ENCODE measurements at regions not wholly inside any gene's neighbourhood (a gene's known extent, or its start where the extent isn't known, plus 50 kb on each side); places are given as distances from the start of the nearest gene placed in this dataset.

GRCh38 chr7:25926891-25927625 is 224.9 kb upstream of the NFE2L3 start:
- no peak for TF ChIP-seq CTCF (IDR thresholded peaks at IDR 0.05; ENCODE audit: insufficient read depth, low read length, poor library complexity, severe bottlenecking)
- H3K4me3 ChIP-seq (ENCODE audit: low read depth, low read length): no peak overlapping the region
- DNase-seq (ENCODE audit: low read depth): no peak
- peaks cover 2% of the 10 kb centered on the region for H3K27me3 ChIP-seq (ENCODE audit: control insufficient read depth, insufficient read depth, low read length)
- no peaks in the 10 kb centered on the region for H3K36me3 ChIP-seq (ENCODE audit: control insufficient read depth, insufficient read depth, low read length)

GRCh38 chr7:25927626-25927978 is 224.4 kb upstream of the NFE2L3 start:
- no peaks in the 10 kb centered on the region for H3K36me3 ChIP-seq (ENCODE audit: control insufficient read depth, insufficient read depth, low read length)
- H3K27me3 ChIP-seq (ENCODE audit: control insufficient read depth, insufficient read depth, low read length): peaks cover 2% of the 10 kb centered on the region
- no peak for DNase-seq (ENCODE audit: low read depth)
- no peak overlapping the region for H3K4me3 ChIP-seq (ENCODE audit: low read depth, low read length)
- TF ChIP-seq CTCF (IDR thresholded peaks at IDR 0.05; ENCODE audit: insufficient read depth, low read length, poor library complexity, severe bottlenecking): no peak

- H3K36me3 ChIP-seq (ENCODE audit: control insufficient read depth, insufficient read depth, low read length): no peaks in the 10 kb centered on the region
- no peak for TF ChIP-seq CTCF (IDR thresholded peaks at IDR 0.05; ENCODE audit: insufficient read depth, low read length, poor library complexity, severe bottlenecking)
- no peak overlapping the region for H3K4me3 ChIP-seq (ENCODE audit: low read depth, low read length)
- no peak for DNase-seq (ENCODE audit: low read depth)
- H3K27me3 ChIP-seq (ENCODE audit: control insufficient read depth, insufficient read depth, low read length): peaks cover 2% of the 10 kb centered on the region
These were observed 223.3 kb upstream of the NFE2L3 start for GRCh38 chr7:25928549-25929330.

- Histone ChIP-seq H3K36me3 (ENCODE audit: control insufficient read depth, insufficient read depth, low read length) (no peaks in the 10 kb centered on the region), H3K27me3 (ENCODE audit: control insufficient read depth, insufficient read depth, low read length) (peaks cover 2% of the 10 kb centered on the region), H3K4me3 (ENCODE audit: low read depth, low read length) (no peak overlapping the region)
- TF ChIP-seq CTCF (IDR thresholded peaks at IDR 0.05; ENCODE audit: insufficient read depth, low read length, poor library complexity, severe bottlenecking): no peak
- DNase-seq (ENCODE audit: low read depth): no peak
These were observed 222.6 kb upstream of the NFE2L3 start for GRCh38 chr7:25929448-25929847.

- H3K4me3 ChIP-seq (ENCODE audit: low read depth, low read length): no peak overlapping the region
- peaks cover 2% of the 10 kb centered on the region for H3K27me3 ChIP-seq (ENCODE audit: control insufficient read depth, insufficient read depth, low read length)
- DNase-seq (ENCODE audit: low read depth): no peak
- no peaks in the 10 kb centered on the region for H3K36me3 ChIP-seq (ENCODE audit: control insufficient read depth, insufficient read depth, low read length)
- TF ChIP-seq CTCF (IDR thresholded peaks at IDR 0.05; ENCODE audit: insufficient read depth, low read length, poor library complexity, severe bottlenecking): no peak
These were observed 221.4 kb upstream of the NFE2L3 start for GRCh38 chr7:25930492-25931048.
